CD8-positive, alpha-beta memory T cell (primary cell): ENCODE measurements at regions not wholly inside any gene's neighbourhood (a gene's known extent, or its start where the extent isn't known, plus 50 kb on each side); places are given as distances from the start of the nearest gene placed in this dataset.
"Not testable (repeated sequence)": the region's sequence is repeated elsewhere in the genome, so short reads cannot be mapped to it uniquely, and the experiment has no call there.

ENCODE experiments used
- CTCF ChIA-PET: fragments of 350-600 bp; sonication (Branson Sonifier 250); formaldehyde crosslinking; loops from one replicate; lab custom pipeline; 2021; ENCODE audit warnings: antibody characterized with exemption; lab: Charles Lee
- POLR2A ChIA-PET: fragments of 350-600 bp; sonication (Branson Sonifier 250); formaldehyde crosslinking; loops from one replicate; lab custom pipeline; 2021; ENCODE audit warnings: antibody characterized with exemption; lab: Charles Lee
- DNase-seq, 5 donors: peaks; one replicate each; pipeline versions ENCODE4 v3.0.0 to v3.0.0-alpha.2; 2020 to 2022; ENCODE audit warnings: mixed read lengths in 1 of 5
- H3K27ac ChIP-seq: one replicate; pipeline ENCODE4 v1.7.0; 2013; ENCODE audit warnings: low read depth, mild to moderate bottlenecking, low read length, moderate library complexity
- H3K27me3 ChIP-seq: 2 replicates; pipeline ENCODE4 v1.7.0; 2013; ENCODE audit warnings: low read length, mild to moderate bottlenecking; ENCODE audit not compliant: insufficient read depth, poor library complexity, severe bottlenecking
- H3K36me3 ChIP-seq: 2 replicates; pipeline ENCODE4 v1.7.0; 2013; ENCODE audit warnings: mild to moderate bottlenecking, low read length, moderate library complexity; ENCODE audit not compliant: insufficient read depth
- H3K4me1 ChIP-seq: 2 replicates; pipeline ENCODE4 v1.7.0; 2013; ENCODE audit warnings: mild to moderate bottlenecking, low read length, moderate library complexity; ENCODE audit not compliant: insufficient read depth
- H3K4me3 ChIP-seq: 2 replicates; pipeline ENCODE4 v1.7.0; 2013; ENCODE audit warnings: mild to moderate bottlenecking, low read length
- H3K9me3 ChIP-seq: 2 replicates; pipeline ENCODE4 v1.7.0; 2013; ENCODE audit warnings: mild to moderate bottlenecking, low read length
- H3K27ac Mint-ChIP-seq, 8 donors: one replicate each; pipeline ENCODE4 v1.8.0; 2020 to 2021; ENCODE audit warnings: mixed read lengths in 8 of 8, mild to moderate bottlenecking in 6 of 8, inconsistent platforms in 3 of 8, moderate library complexity in 3 of 8
- H3K27me3 Mint-ChIP-seq, 2 donors: one replicate each; pipeline ENCODE4 v1.8.0; 2020 to 2021; ENCODE audit warnings: mixed read lengths in 2 of 2, mild to moderate bottlenecking in 1 of 2, moderate library complexity in 1 of 2
- H3K36me3 Mint-ChIP-seq, 3 donors: one replicate each; pipeline ENCODE4 v1.8.0; 2020 to 2021; ENCODE audit warnings: mixed read lengths in 3 of 3, inconsistent platforms in 1 of 3, mild to moderate bottlenecking in 1 of 3
- H3K4me1 Mint-ChIP-seq, 3 donors: one replicate each; pipeline ENCODE4 v1.8.0; 2020 to 2021; ENCODE audit warnings: mixed read lengths in 3 of 3, inconsistent platforms in 1 of 3, mild to moderate bottlenecking in 1 of 3
- H3K4me3 Mint-ChIP-seq, 7 donors: one replicate each; pipeline ENCODE4 v1.8.0; 2020 to 2021; ENCODE audit warnings: mixed read lengths in 7 of 7, mild to moderate bottlenecking in 6 of 7, moderate library complexity in 4 of 7, inconsistent platforms in 2 of 7
- H3K9me3 Mint-ChIP-seq, 5 donors: one replicate each; pipeline ENCODE4 v1.8.0; 2020 to 2022; ENCODE audit warnings: mixed read lengths in 5 of 5, mild to moderate bottlenecking in 3 of 5, moderate library complexity in 2 of 5, inconsistent platforms in 1 of 5

- Histone ChIP-seq H3K9me3 (no peaks in the 10 kb centered on the region), H3K27me3 (no peaks in the 10 kb centered on the region), H3K4me1 (no peaks in the 10 kb centered on the region), H3K36me3 (no peaks in the 10 kb centered on the region), H3K4me3 (no peak overlapping the region), H3K27ac (no peak overlapping the region)
- ChIA-PET CTCF (no interaction called here), POLR2A (no interaction called here)
- no peaks in the 10 kb centered on the region for H3K9me3 Mint-ChIP-seq
- H3K4me1 Mint-ChIP-seq = peaks cover 0 to 6% (median 0%) of the 10 kb centered on the region in 3 donors
- H3K27me3 Mint-ChIP-seq = peaks cover 5 to 21% of the 10 kb centered on the region in 2 donors
- no peak overlapping the region for H3K27ac Mint-ChIP-seq
- no peak for DNase-seq
- no peaks in the 10 kb centered on the region for H3K36me3 Mint-ChIP-seq
- H3K4me3 Mint-ChIP-seq = no peak overlapping the region
These were observed 420.1 kb downstream of the ZNF674 start for GRCh38 chrX:46125111-46125510.

- Histone ChIP-seq H3K36me3 (no peaks in the 10 kb centered on the region), H3K27me3 (no peaks in the 10 kb centered on the region), H3K4me3 (no peak overlapping the region), H3K4me1 (no peaks in the 10 kb centered on the region), H3K27ac (no peak overlapping the region), H3K9me3 (no peaks in the 10 kb centered on the region)
- no peaks in the 10 kb centered on the region for H3K4me1 Mint-ChIP-seq
- H3K27me3 Mint-ChIP-seq = peaks cover 4 to 12% of the 10 kb centered on the region in 2 donors
- POLR2A ChIA-PET = no interaction called here
- no peak overlapping the region for H3K27ac Mint-ChIP-seq
- CTCF ChIA-PET = no interaction called here
- no peak overlapping the region for H3K4me3 Mint-ChIP-seq
- H3K9me3 Mint-ChIP-seq = peaks cover 0 to 2% (median 0%) of the 10 kb centered on the region in 5 donors
- DNase-seq = no peak
- H3K36me3 Mint-ChIP-seq = no peaks in the 10 kb centered on the region
These were observed 428.0 kb downstream of the ZNF674 start for GRCh38 chrX:46117234-46117633.

GRCh38 chrX:46087310-46087709 is 457.9 kb downstream of the ZNF674 start:
- H3K4me3 Mint-ChIP-seq, H3K4me3 ChIP-seq, H3K36me3 Mint-ChIP-seq, H3K4me1 Mint-ChIP-seq, H3K27me3 ChIP-seq, H3K36me3 ChIP-seq, POLR2A ChIA-PET, H3K27ac ChIP-seq, H3K4me1 ChIP-seq, CTCF ChIA-PET, H3K27ac Mint-ChIP-seq, DNase-seq, H3K9me3 ChIP-seq: not testable (repeated sequence)
- Mint-ChIP-seq H3K9me3 (peaks cover 0 to 10% (median 0%) of the 10 kb centered on the region in 5 donors), H3K27me3 (peaks cover 7 to 18% of the 10 kb centered on the region in 2 donors)

- H3K36me3 ChIP-seq, POLR2A ChIA-PET, H3K4me1 ChIP-seq, H3K27ac Mint-ChIP-seq, H3K4me3 ChIP-seq, H3K27ac ChIP-seq, H3K27me3 ChIP-seq, H3K4me3 Mint-ChIP-seq, CTCF ChIA-PET, H3K36me3 Mint-ChIP-seq, H3K9me3 ChIP-seq, H3K4me1 Mint-ChIP-seq, DNase-seq: not testable (repeated sequence)
- H3K9me3 Mint-ChIP-seq = peaks cover 0 to 10% (median 7%) of the 10 kb centered on the region in 5 donors
- H3K27me3 Mint-ChIP-seq = peaks cover 4 to 14% of the 10 kb centered on the region in 2 donors
These were observed 465.1 kb downstream of the ZNF674 start for GRCh38 chrX:46080121-46080520.

GRCh38 chrX:46072791-46073190 is 472.4 kb downstream of the ZNF674 start:
- no peaks in the 10 kb centered on the region for H3K4me1 Mint-ChIP-seq
- H3K27ac ChIP-seq = no peak overlapping the region

GRCh38 chrX:46072372-46072771 is 472.8 kb downstream of the ZNF674 start:
- Mint-ChIP-seq H3K9me3 (peaks cover 0 to 4% (median 3%) of the 10 kb centered on the region in 5 donors), H3K4me1 (no peaks in the 10 kb centered on the region), H3K27me3 (peaks cover 0 to 5% of the 10 kb centered on the region in 2 donors), H3K4me3 (no peak overlapping the region), H3K36me3 (no peaks in the 10 kb centered on the region), H3K27ac (no peak overlapping the region)
- no peaks in the 10 kb centered on the region for H3K36me3 ChIP-seq
- no peaks in the 10 kb centered on the region for H3K9me3 ChIP-seq
- no peaks in the 10 kb centered on the region for H3K4me1 ChIP-seq
- POLR2A ChIA-PET = no interaction called here
- H3K27me3 ChIP-seq = no peaks in the 10 kb centered on the region
- CTCF ChIA-PET = no interaction called here
- no peak for DNase-seq
- no peak overlapping the region for H3K27ac ChIP-seq
- no peak overlapping the region for H3K4me3 ChIP-seq

More at GRCh38 chrX:46072791-46073190, 472.4 kb downstream of the ZNF674 start:
- H3K27ac Mint-ChIP-seq = no peak overlapping the region
- ChIA-PET CTCF (no interaction called here), POLR2A (no interaction called here)
- Histone ChIP-seq H3K4me3 (no peak overlapping the region), H3K27me3 (no peaks in the 10 kb centered on the region), H3K36me3 (no peaks in the 10 kb centered on the region), H3K9me3 (no peaks in the 10 kb centered on the region), H3K4me1 (no peaks in the 10 kb centered on the region)
- H3K27me3 Mint-ChIP-seq = peaks cover 0 to 5% of the 10 kb centered on the region in 2 donors
- peaks cover 0 to 5% (median 3%) of the 10 kb centered on the region in 5 donors for H3K9me3 Mint-ChIP-seq
- H3K36me3 Mint-ChIP-seq = no peaks in the 10 kb centered on the region
- no peak for DNase-seq
- H3K4me3 Mint-ChIP-seq = no peak overlapping the region

GRCh38 chrX:46070421-46070820 is 474.8 kb downstream of the ZNF674 start:
- Histone ChIP-seq H3K36me3 (no peaks in the 10 kb centered on the region), H3K4me1 (no peaks in the 10 kb centered on the region), H3K27me3 (no peaks in the 10 kb centered on the region), H3K27ac (no peak overlapping the region), H3K4me3 (no peak overlapping the region), H3K9me3 (no peaks in the 10 kb centered on the region)
- Mint-ChIP-seq H3K9me3 (no peaks in the 10 kb centered on the region), H3K27me3 (peaks cover 0 to 16% of the 10 kb centered on the region in 2 donors), H3K4me1 (no peaks in the 10 kb centered on the region), H3K4me3 (no peak overlapping the region), H3K36me3 (no peaks in the 10 kb centered on the region), H3K27ac (no peak overlapping the region)
- POLR2A ChIA-PET = no interaction called here
- DNase-seq = no peak
- CTCF ChIA-PET = no interaction called here

GRCh38 chrX:46059316-46059715 is 485.9 kb downstream of the ZNF674 start:
- DNase-seq = no peak
- Histone ChIP-seq H3K36me3 (no peaks in the 10 kb centered on the region), H3K4me3 (no peak overlapping the region), H3K9me3 (no peaks in the 10 kb centered on the region), H3K4me1 (no peaks in the 10 kb centered on the region), H3K27ac (no peak overlapping the region), H3K27me3 (no peaks in the 10 kb centered on the region)
- Mint-ChIP-seq H3K36me3 (peaks cover 0 to 2% (median 0%) of the 10 kb centered on the region in 3 donors), H3K27ac (no peak overlapping the region), H3K27me3 (peaks cover 8 to 18% of the 10 kb centered on the region in 2 donors), H3K4me1 (no peaks in the 10 kb centered on the region), H3K9me3 (peaks cover 0 to 13% (median 2%) of the 10 kb centered on the region in 5 donors), H3K4me3 (no peak overlapping the region)
- ChIA-PET POLR2A (no interaction called here), CTCF (no interaction called here)

GRCh38 chrX:46044486-46044885 is 500.7 kb downstream of the ZNF674 start:
- H3K9me3 Mint-ChIP-seq = peaks cover 3 to 17% (median 7%) of the 10 kb centered on the region in 5 donors
- no peak for DNase-seq
- no peaks in the 10 kb centered on the region for H3K36me3 Mint-ChIP-seq
- peaks cover 0 to 7% of the 10 kb centered on the region in 2 donors for H3K27me3 Mint-ChIP-seq
- H3K9me3 ChIP-seq = no peaks in the 10 kb centered on the region
- H3K4me3 ChIP-seq = no peak overlapping the region
- no peaks in the 10 kb centered on the region for H3K4me1 Mint-ChIP-seq
- no peaks in the 10 kb centered on the region for H3K4me1 ChIP-seq
- ChIA-PET CTCF (no interaction called here), POLR2A (no interaction called here)
- no peaks in the 10 kb centered on the region for H3K27me3 ChIP-seq
- no peak overlapping the region for H3K4me3 Mint-ChIP-seq
- no peaks in the 10 kb centered on the region for H3K36me3 ChIP-seq
- H3K27ac Mint-ChIP-seq = no peak overlapping the region
- no peak overlapping the region for H3K27ac ChIP-seq
